IgD-negative memory B cell (primary cell): ENCODE measurements at regions not wholly inside any gene's neighbourhood (a gene's known extent, or its start where the extent isn't known, plus 50 kb on each side); places are given as distances from the start of the nearest gene placed in this dataset.

Source experiments
- H3K27ac Mint-ChIP-seq, 3 donors: one replicate each; pipeline ENCODE4 v1.8.0; 2020 to 2022; ENCODE audit warnings: mild to moderate bottlenecking in 3 of 3, mixed read lengths in 3 of 3, moderate library complexity in 1 of 3
- H3K27me3 Mint-ChIP-seq: one replicate; pipeline ENCODE4 v1.8.0; 2021; ENCODE audit warnings: mixed read lengths
- H3K36me3 Mint-ChIP-seq: one replicate; pipeline ENCODE4 v1.8.0; 2020; ENCODE audit warnings: mild to moderate bottlenecking, mixed read lengths
- H3K4me1 Mint-ChIP-seq, 3 donors: one replicate each; pipeline ENCODE4 v1.8.0; 2020 to 2022; ENCODE audit warnings: mixed read lengths in 3 of 3, mild to moderate bottlenecking in 1 of 3
- H3K4me3 Mint-ChIP-seq, 4 donors: one replicate each; pipeline ENCODE4 v1.8.0; 2020 to 2022; ENCODE audit warnings: mild to moderate bottlenecking in 4 of 4, mixed read lengths in 4 of 4, moderate library complexity in 3 of 4
- H3K9me3 Mint-ChIP-seq, 3 donors: one replicate each; pipeline ENCODE4 v1.8.0; 2020 to 2021; ENCODE audit warnings: mixed read lengths in 3 of 3, mild to moderate bottlenecking in 1 of 3

- no peaks in the 10 kb centered on the region for H3K4me1 Mint-ChIP-seq
- H3K27ac Mint-ChIP-seq, result no peak overlapping the region
- H3K27me3 Mint-ChIP-seq, result peaks cover 8% of the 10 kb centered on the region
- no peak overlapping the region for H3K4me3 Mint-ChIP-seq
- peaks cover 3 to 6% (median 5%) of the 10 kb centered on the region in 3 donors for H3K9me3 Mint-ChIP-seq
- no peaks in the 10 kb centered on the region for H3K36me3 Mint-ChIP-seq
Measured at GRCh38 chr1:117271129-117271528, 60.4 kb upstream of the VTCN1 start.

GRCh38 chr1:117270679-117271078 is 60.0 kb upstream of the VTCN1 start:
- peaks cover 3 to 6% (median 5%) of the 10 kb centered on the region in 3 donors for H3K9me3 Mint-ChIP-seq
- H3K36me3 Mint-ChIP-seq, result no peaks in the 10 kb centered on the region
- no peaks in the 10 kb centered on the region for H3K4me1 Mint-ChIP-seq
- no peak overlapping the region for H3K27ac Mint-ChIP-seq
- no peak overlapping the region for H3K4me3 Mint-ChIP-seq
- H3K27me3 Mint-ChIP-seq, result peaks cover 10% of the 10 kb centered on the region

GRCh38 chr1:117268535-117269455 is 58.1 kb upstream of the VTCN1 start:
- no peak overlapping the region for H3K4me3 Mint-ChIP-seq
- peaks cover 3 to 6% (median 5%) of the 10 kb centered on the region in 3 donors for H3K9me3 Mint-ChIP-seq
- H3K27me3 Mint-ChIP-seq, result peaks cover 6% of the 10 kb centered on the region
- no peak overlapping the region for H3K27ac Mint-ChIP-seq
- H3K36me3 Mint-ChIP-seq, result no peaks in the 10 kb centered on the region
- H3K4me1 Mint-ChIP-seq, result no peaks in the 10 kb centered on the region

GRCh38 chr1:117267232-117267774 is 56.6 kb upstream of the VTCN1 start:
- Mint-ChIP-seq H3K4me3 (no peak overlapping the region), H3K4me1 (no peaks in the 10 kb centered on the region), H3K36me3 (no peaks in the 10 kb centered on the region), H3K27ac (no peak overlapping the region), H3K27me3 (peaks cover 3% of the 10 kb centered on the region), H3K9me3 (peaks cover 0 to 2% (median 0%) of the 10 kb centered on the region in 3 donors)

- H3K36me3 Mint-ChIP-seq, result no peaks in the 10 kb centered on the region
- H3K4me1 Mint-ChIP-seq, result no peaks in the 10 kb centered on the region
- H3K27me3 Mint-ChIP-seq, result peaks cover 7% of the 10 kb centered on the region
- H3K9me3 Mint-ChIP-seq, result peaks cover 2 to 6% (median 4%) of the 10 kb centered on the region in 3 donors
- H3K4me3 Mint-ChIP-seq, result no peak overlapping the region
- H3K27ac Mint-ChIP-seq, result no peak overlapping the region
Measured at GRCh38 chr1:117262976-117263375, 52.2 kb upstream of the VTCN1 start.

GRCh38 chr1:117261424-117261785 is 50.7 kb upstream of the VTCN1 start:
- Mint-ChIP-seq H3K9me3 (peaks cover 0 to 6% (median 6%) of the 10 kb centered on the region in 3 donors), H3K27ac (no peak overlapping the region), H3K4me1 (no peaks in the 10 kb centered on the region), H3K27me3 (peaks cover 12% of the 10 kb centered on the region), H3K4me3 (peak overlapping the region in 1 of 4 donors; percentile 56), H3K36me3 (peaks cover 1% of the 10 kb centered on the region)

GRCh38 chr1:117260761-117261423 is 50.2 kb upstream of the VTCN1 start:
- H3K27me3 Mint-ChIP-seq, result peaks cover 11% of the 10 kb centered on the region
- H3K27ac Mint-ChIP-seq, result peak overlapping the region in 1 of 3 donors; percentile 53
- H3K4me1 Mint-ChIP-seq, result no peaks in the 10 kb centered on the region
- peaks cover 0 to 6% (median 6%) of the 10 kb centered on the region in 3 donors for H3K9me3 Mint-ChIP-seq
- H3K4me3 Mint-ChIP-seq, result no peak overlapping the region
- H3K36me3 Mint-ChIP-seq, result peaks cover 1% of the 10 kb centered on the region
